ENCODE measurements at regions not wholly inside any gene's neighbourhood (a gene's known extent, or its start where the extent isn't known, plus 50 kb on each side); places are given as distances from the start of the nearest gene placed in this dataset.

DNA sequence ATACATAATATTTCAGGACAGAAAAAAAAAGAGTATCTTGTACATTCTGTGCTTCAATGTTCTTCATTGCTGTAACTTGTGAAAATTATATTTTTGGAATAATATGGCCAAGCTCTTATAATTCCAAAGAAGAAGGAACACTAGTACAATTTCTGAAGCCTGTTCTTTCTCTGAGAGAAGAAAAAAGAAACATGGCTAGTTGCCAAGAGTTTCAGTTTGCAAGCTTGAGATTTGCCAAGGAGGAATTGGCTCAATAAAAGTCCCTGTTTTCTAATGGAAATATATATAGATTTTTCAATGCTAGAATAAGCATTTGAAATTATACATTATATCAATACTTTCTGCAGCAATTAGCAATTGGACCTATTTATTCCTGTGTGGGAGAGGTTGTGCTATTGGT is 285.2 kb upstream of the NEGR1 start:
- TF ChIP-seq EP300 (IDR thresholded peaks at IDR 0.05) (no peak), POLR2A (IDR thresholded peaks at IDR 0.05) (no peak)
- TF ChIP-seq, protein P1, sequence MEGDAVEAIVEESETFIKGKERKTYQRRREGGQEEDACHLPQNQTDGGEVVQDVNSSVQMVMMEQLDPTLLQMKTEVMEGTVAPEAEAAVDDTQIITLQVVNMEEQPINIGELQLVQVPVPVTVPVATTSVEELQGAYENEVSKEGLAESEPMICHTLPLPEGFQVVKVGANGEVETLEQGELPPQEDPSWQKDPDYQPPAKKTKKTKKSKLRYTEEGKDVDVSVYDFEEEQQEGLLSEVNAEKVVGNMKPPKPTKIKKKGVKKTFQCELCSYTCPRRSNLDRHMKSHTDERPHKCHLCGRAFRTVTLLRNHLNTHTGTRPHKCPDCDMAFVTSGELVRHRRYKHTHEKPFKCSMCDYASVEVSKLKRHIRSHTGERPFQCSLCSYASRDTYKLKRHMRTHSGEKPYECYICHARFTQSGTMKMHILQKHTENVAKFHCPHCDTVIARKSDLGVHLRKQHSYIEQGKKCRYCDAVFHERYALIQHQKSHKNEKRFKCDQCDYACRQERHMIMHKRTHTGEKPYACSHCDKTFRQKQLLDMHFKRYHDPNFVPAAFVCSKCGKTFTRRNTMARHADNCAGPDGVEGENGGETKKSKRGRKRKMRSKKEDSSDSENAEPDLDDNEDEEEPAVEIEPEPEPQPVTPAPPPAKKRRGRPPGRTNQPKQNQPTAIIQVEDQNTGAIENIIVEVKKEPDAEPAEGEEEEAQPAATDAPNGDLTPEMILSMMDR (IDR thresholded peaks at IDR 0.05): no peak
- intact Hi-C loops (cut with DNase I): no loop called here
- Histone ChIP-seq H3K27me3 (no peaks in the 10 kb centered on the region), H3K4me3 (no peak overlapping the region), H3K27ac (no peak overlapping the region), H3K36me3 (no peaks in the 10 kb centered on the region), H3K4me1 (ENCODE audit: insufficient read depth) (peaks cover 2% of the 10 kb centered on the region), H3K9me3 (no peaks in the 10 kb centered on the region)
- no peak for DNase-seq

DNA sequence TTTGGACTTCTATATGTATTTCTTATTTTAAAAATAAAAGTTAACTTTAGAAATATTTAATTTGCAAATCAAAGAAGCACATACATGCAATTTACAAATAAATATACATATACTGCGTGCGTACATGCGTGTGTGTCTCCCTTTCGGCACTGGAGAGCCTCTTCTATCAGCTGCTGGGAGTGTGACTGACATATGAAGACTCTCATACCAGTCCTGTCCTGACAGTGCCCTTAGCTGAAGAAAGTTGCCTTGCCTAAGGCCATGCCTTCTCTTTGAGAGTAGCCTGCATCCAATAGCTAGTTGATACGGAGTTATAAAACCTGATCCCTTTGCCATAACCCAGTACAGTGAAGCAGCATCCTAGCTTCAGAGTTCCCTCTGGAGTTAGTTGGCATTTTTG is 282.4 kb upstream of the NEGR1 start:
- intact Hi-C loops (cut with DNase I): no loop called here
- Histone ChIP-seq H3K9me3 (no peaks in the 10 kb centered on the region), H3K4me3 (no peak overlapping the region), H3K4me1 (ENCODE audit: insufficient read depth) (peaks cover 2% of the 10 kb centered on the region), H3K27ac (no peak overlapping the region), H3K27me3 (no peaks in the 10 kb centered on the region), H3K36me3 (no peaks in the 10 kb centered on the region)
- 95 to 97% (median 97%) methylated on average over 5 of the region's 5 CpGs for WGBS, 3 donors
- TF ChIP-seq EP300 (IDR thresholded peaks at IDR 0.05) (no peak), POLR2A (IDR thresholded peaks at IDR 0.05) (no peak)
- TF ChIP-seq, protein P1 (IDR thresholded peaks at IDR 0.05): no peak
- DNase-seq: no peak

DNA sequence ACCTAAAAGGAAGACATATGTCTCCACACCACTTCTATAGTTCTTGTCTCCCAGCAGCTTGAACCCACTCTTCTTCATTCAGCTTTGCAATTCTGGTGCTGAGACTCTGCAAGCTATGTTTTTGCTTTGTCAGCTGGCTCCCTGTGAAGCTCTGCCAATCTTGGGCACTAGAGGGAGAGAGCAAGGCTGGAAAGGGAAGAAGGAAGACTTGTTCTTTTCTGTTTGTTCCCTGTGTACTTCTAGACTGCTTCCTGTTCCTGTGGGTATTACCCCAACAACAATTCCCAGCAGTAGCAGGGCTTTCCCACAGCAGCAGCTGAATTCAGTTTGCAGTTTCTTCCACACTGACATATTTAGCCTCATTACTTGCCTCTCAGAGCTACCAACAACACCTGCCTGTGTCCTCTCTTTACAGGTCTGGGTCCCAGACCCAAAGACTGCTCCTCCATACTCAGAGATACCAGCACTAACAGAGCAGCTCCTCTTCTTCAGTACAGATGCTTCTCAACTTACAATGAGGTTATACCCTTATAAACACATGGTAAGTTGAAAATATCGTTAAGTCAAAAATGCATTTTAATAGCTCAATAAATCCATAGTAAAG is 275.2 kb upstream of the NEGR1 start:
- no peak for DNase-seq
- WGBS, 3 donors: 86 to 93% (median 90%) methylated on average over 1 of the region's 1 CpG
- Histone ChIP-seq H3K27me3 (no peaks in the 10 kb centered on the region), H3K36me3 (no peaks in the 10 kb centered on the region), H3K9me3 (no peaks in the 10 kb centered on the region), H3K4me3 (no peak overlapping the region), H3K4me1 (ENCODE audit: insufficient read depth) (no peaks in the 10 kb centered on the region), H3K27ac (no peak overlapping the region)
- intact Hi-C loops (cut with DNase I): no loop called here
- TF ChIP-seq, protein P1 (IDR thresholded peaks at IDR 0.05): no peak
- TF ChIP-seq EP300 (IDR thresholded peaks at IDR 0.05): no peak
- TF ChIP-seq POLR2A (IDR thresholded peaks at IDR 0.05): no peak

DNA sequence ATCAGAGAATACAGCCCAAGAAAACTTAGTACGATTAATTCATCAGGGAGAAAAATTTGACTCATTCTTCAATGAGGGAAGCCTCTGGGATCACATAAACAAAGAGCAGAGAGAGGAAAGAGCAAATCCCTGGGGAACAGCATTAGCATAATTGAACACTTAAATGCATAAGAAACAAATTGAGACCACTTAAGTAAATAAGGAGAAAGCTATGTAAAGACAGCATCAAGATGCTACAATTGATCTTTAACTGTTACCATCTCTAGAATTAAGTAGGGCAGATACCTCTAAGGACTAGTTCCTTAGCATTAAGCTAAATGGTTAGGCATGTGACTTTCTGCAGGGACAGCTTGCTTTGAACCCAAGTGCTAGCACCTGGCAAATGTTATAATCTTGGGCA is 265.1 kb upstream of the NEGR1 start:
- H3K4me1 ChIP-seq (ENCODE audit: insufficient read depth): peaks cover 1% of the 10 kb centered on the region
- H3K4me3 ChIP-seq: no peak overlapping the region
- no peak for DNase-seq
- TF ChIP-seq, protein P1 (IDR thresholded peaks at IDR 0.05): no peak
- TF ChIP-seq EP300 (IDR thresholded peaks at IDR 0.05) (no peak), POLR2A (IDR thresholded peaks at IDR 0.05) (no peak)
- 3 to 18% (median 4%) methylated on average over 1 of the region's 1 CpG for WGBS, 3 donors
- H3K9me3 ChIP-seq: no peaks in the 10 kb centered on the region
- intact Hi-C loops (cut with DNase I): no loop called here
- H3K27ac ChIP-seq: no peak overlapping the region
- no peaks in the 10 kb centered on the region for H3K27me3 ChIP-seq
- no peaks in the 10 kb centered on the region for H3K36me3 ChIP-seq

All from ovary (tissue), 7 donors.